ENCODE measurements at regions not wholly inside any gene's neighbourhood (a gene's known extent, or its start where the extent isn't known, plus 50 kb on each side); places are given as distances from the start of the nearest gene placed in this dataset.
"Not testable (repeated sequence)": the region's sequence is repeated elsewhere in the genome, so short reads cannot be mapped to it uniquely, and the experiment has no call there.

DNA sequence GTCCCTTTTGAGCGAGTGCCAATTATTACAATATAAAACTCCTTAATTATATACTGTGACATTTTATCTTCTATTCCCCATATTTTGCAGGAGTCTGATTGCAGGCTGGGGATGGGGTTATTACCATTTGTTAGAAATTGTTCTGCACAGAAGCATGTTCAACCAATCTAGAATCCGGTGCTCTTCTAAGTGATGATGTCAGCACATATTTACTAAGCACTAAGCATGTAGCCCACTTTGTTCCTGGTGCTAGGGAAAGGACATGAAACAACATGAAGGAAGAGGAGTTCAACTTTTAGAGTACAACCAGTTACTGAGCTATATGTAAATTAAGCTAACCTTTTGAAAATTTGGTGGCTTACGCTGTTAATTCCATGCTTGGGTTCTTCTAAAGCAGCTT is 52.8 kb upstream of the IL1RAPL2 start:
- no peak for DNase-seq (ENCODE audit: low read depth)

DNA sequence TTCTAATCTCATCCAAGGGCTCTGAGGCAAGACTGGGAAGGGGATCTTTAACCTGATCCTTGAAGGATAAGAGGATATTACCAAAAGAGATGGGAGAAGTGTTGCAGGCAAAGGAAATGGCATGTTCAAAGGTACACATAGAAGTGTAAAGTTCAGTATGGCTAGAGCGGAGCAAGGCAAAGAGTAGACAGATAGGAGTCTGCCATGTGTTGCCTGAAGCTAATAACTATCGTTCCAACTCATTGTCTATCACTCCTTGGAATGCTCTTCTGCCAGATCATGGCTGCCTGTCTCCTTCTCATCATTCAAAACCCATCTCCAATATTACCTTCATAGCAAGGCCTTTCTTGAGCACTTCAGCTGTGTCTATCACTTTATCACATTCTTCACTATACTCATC is 55.2 kb upstream of the IL1RAPL2 start:
- DNase-seq (ENCODE audit: low read depth) = no peak

DNA sequence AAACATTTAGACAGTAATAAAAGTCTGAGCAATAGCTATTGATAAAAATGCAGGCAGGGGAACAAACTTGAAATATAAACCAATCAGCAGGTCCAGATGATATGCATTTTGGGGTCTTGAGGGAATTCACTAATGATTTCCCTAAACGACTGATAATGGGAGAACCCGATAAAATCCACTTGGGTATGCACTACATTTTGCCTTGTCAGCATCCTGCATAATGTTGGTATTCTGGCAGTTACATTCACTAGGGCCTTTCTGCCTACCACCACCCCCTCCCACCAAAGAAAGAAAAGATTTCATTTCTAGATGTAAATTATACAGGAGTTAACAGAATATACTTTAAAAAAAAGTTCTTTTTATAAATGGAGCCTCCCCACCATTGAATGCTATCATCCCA is 63.5 kb upstream of the IL1RAPL2 start:
- no peak for DNase-seq (ENCODE audit: low read depth)

DNA sequence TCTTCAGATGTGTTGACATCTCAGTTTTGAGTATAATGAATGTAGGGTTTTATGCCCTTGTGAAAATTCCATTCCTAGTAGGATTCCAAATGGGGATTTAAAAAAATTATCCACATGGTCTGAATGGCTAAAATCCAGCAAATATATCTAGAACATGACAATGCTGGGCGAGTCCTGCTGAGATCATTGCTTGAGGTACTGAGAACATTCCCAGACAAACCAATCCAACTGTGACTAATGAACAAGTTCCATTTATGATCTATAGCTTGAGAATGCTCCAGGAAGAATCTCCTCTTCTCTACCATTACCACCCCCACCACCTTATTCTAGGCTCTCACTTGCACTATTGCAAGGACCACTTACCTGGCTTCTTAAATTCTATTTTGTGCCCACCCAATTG is 77.2 kb upstream of the IL1RAPL2 start:
- DNase-seq (ENCODE audit: low read depth) = no peak

DNA sequence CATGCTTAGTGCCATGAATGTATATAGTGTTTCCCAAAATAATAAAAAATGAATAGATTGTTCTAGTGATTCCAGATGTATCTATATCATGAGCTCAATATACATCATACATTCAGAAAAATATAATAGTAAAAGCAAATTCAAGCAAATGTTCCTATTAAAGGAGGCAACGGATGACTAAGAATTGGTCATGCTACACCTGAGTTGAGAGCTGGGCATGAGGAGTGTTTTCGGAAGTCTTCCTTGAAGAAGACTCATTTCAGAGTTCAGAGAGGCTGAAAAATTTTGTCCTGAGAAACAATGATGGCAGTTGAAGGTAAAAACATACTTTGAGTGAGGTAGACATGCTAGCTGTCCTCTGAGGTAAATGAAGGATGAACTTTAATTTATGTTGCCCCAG is 79.3 kb upstream of the IL1RAPL2 start:
- DNase-seq (ENCODE audit: low read depth) = no peak

DNA sequence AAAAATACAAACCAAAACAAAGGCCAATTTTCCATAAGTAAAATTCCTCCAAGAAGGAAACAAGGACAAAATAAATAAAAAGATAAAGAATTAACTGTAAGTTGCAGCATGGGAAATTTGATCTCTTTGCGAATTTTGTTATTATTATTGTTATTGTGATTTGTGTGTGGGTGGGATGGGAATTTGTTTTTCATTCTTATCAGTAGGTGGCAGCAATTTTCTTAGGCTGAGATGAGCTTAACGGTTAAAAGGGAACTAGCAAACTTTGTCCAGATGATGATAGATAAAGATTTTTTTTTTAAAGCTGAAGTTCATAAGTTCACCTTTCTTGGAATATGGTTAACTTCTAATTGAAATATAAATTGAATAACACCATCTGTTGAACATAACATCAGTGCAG is 83.2 kb upstream of the IL1RAPL2 start:
- no peak for DNase-seq (ENCODE audit: low read depth)

DNA sequence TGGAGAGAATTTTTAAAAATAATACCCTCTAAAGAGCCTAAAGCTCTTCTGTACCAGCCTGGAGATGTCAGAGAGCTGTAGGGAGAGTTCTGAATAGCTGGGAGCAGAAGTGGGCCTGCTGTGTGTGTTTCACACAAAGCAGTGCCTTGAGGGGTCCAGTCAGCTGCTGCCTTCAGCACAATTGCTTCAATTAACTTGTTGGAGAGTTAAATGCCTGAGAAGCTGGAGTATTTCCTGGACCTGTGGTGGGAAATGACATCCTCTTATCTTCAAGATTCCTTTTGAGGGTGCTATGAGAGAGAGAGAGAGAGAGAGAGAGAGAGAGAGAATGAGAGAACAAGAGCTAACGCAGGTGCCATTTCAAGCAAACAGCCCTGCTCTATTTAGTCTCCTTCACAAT is 96.2 kb upstream of the IL1RAPL2 start:
- no peak for DNase-seq (ENCODE audit: low read depth)

DNA sequence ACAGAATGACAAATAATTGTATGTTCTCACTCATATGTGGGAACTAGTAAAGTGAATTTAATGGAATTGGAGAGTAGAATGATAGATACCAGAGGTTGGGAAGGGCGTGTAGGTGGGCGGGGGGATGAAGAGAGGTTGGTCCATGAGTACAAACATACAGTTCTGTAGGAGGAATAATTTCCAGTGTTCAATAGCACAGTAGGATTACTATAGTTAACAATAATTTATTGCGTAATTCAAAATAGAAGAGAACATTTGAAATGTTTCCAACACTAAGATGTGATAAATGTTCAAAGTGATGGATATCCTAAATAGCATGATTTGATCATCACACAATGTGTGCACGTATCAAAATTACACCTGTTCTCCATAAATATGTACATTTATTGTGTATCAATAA is 106.2 kb upstream of the IL1RAPL2 start:
- no peak for DNase-seq (ENCODE audit: low read depth)

DNA sequence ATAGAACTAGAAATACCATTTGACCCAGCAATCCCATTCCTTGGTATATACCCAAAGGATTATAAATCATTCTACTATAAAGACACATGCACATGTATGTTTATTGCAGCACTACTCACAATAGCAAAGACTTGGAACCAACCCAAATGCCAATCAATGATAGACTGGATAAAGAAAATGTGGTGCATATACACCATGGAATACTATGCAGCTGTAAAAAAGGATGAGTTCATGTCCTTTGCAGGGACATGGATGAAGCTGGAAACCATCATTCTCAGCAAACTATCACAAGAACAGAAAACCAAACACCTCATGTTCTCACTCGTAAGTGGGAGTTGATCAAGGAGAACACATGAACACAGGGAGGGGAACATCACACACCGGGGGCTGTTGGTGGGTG is 108.9 kb upstream of the IL1RAPL2 start:
- not testable (repeated sequence) for DNase-seq (ENCODE audit: low read depth)

DNA sequence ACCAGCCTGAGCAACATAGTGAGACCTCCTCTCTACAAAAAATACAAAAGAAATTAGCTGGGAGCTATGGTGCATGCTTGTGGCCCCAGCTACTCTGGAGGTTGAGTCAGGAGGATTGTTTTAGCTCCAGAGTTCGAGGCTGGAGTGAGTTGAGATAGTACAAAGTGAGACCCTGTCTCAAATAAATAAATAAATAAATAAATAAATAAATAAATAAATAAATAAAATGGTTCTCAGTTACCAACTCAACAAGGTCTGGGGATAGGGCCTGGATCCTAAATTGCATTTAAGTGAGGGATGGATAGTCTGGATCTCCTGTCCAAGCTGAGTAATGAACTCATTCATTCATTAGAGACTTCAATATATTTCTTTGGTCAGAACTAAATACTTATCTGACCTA is 115.7 kb upstream of the IL1RAPL2 start:
- no peak for DNase-seq (ENCODE audit: low read depth)

DNA sequence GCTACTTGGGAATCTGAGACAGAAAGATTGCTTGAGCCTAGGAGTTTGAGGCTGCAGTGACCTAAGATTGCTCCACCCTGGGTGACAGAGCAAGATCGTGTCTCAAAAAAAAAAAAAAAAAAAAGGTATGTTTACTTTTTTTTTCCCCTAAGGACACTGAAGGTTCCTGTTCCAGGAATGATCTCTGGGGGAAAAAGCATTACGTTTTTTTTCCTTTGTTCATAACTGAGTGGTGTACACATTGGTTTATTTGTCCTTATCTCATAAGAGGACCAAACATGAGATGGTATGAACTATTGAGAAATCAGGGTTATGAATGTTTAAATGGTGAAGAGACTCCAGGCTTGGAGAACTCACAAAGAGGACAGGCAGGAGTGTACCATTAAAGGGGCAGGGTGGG is 120.4 kb upstream of the IL1RAPL2 start:
- no peak for DNase-seq (ENCODE audit: low read depth)

DNA sequence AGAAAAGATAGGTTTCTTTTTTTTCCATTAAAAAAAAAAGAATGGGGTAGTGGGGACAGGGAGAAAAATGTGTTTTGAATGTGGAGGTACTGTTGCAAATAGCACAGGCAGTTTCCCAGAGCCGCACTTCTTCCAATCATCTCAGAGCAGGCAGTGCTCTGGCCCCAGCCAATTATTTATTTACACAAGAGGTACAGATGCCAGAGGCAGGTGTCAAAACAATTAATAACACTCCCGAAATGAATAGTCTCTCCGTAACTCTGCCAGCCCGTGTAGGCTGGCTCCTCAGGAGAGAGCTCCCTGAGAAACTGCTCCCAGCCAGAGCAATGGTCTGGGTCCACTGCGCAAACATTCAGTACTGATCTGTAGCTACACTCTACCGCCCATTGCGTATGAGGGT is 130.8 kb upstream of the IL1RAPL2 start:
- DNase-seq (ENCODE audit: low read depth) = no peak

DNA sequence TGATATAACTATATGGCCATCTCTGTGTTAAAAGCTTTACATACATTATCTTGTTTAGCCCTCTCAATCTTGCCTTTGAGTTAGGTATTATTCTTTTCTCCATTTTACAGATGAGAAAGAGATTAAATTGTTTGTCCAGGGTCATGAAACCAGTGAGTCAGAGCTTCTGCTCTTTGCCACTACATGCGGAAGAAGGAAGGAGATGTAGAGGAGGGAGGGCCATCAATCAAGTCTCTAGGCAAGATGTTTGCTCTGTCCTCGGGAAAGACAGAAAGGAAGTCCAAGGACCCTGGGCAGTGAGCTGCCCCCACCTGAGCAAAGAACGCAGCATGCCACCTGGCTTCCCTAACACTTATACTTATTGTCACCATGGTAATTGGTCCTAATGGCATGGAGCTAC is 133.7 kb upstream of the IL1RAPL2 start:
- no peak for DNase-seq (ENCODE audit: low read depth)

DNA sequence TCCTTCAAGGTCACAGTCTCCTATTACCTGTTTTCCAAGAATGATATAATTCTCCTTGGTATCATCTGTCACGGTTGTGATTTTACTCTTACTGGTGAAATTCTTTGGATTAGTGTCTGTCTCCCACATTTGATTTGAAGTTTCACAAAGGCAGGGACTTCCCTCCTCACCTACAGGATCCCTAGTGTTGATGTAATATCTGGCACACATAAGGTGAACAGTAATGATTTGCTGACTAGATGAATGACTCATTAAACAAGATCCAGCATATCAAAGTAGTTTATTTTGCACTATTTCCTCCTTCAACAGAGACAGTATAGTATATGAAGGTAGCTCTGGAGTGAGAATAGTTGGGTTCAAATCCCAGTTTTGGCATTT is 135.3 kb upstream of the IL1RAPL2 start:
- DNase-seq (ENCODE audit: low read depth) = no peak

DNA sequence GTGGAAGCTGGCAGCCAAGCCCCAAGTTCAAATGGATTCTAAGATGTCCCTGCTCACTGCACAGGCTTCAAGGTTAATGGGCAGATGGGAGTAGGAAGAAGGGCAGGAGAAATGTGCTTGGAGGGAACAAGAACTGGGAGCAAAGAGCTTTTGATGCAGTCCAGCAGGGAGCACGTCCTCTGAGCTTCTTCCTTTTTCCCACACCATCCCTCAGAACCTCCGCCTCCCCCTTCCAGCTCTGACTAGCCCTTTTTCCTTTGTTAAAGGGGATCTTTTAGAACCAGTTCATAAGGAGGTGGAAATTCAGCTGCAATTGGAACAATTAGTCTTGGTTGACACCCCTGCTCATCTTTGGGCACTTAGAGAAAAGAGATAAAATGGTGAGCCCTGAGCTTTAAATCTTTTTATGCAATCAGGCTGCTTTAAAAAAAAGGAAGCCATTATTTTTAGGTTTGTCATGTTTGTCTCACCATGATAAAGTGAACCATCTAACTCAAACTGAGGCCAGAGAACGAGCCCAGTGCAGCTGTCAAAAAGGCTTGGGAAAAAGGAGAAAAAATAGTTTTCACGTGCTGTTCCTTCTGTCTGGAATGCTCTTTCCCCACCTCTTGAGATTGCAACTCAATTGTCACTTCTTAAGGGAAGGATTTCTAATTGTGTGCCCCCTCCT is 135.8 kb upstream of the IL1RAPL2 start:
- DNase-seq (ENCODE audit: low read depth) = no peak

DNA sequence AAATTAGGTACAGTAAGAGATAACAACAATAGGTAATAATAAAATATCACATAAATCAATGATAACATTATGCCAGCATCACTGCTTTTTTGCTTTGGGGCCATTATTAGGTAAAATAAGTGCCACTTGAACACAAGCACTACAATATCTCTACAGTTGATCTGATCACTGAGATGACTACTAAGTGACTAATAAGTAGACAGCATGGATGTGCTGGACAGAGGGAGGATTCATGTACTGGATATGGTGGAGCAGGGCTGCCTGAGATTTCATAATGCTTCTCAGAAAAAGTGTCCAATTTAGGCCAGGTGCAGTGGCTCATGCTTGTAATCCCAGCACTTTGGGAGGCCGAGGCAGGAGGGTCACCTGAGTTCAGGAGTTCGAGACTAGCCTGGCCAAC is 137.8 kb upstream of the IL1RAPL2 start:
- DNase-seq (ENCODE audit: low read depth) = no peak

DNA sequence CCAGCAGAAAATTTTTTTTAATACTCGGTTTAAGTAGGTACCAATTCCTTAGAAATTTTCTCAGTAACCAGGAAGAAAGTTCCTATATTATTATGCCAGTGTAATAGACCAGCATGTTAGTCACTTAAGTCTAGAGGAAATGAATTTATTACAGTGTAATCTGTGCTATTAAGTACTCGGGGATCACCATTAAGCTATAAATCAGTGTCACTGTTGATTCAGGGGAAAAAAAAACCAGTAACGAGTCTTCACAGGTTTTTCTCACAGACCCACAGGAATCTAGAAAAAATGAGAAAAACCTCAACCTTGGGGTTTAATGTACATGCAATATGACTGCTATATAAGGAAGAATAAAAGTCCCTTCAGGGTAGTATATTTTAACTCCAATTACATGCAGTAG is 138.3 kb upstream of the IL1RAPL2 start:
- no peak for DNase-seq (ENCODE audit: low read depth)

DNA sequence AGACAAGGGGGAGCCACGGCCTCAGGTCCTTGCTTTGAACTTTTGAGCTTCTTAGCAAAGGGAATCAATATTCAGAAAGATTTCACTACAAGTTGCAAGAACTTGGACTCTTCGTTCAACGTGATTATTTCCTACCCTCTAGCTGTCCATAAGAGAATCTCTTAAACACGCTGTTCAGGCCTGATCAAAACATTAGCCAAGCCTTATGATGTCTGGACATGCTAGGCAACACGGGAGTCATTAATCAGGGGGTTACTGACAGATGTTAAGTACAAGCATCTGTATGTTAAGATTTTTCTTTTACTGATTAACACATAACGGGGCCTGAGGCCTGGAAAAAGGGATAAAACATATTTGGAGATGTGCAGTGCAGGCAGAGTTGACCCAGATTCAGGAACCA is 138.9 kb upstream of the IL1RAPL2 start:
- DNase-seq (ENCODE audit: low read depth) = no peak

DNA sequence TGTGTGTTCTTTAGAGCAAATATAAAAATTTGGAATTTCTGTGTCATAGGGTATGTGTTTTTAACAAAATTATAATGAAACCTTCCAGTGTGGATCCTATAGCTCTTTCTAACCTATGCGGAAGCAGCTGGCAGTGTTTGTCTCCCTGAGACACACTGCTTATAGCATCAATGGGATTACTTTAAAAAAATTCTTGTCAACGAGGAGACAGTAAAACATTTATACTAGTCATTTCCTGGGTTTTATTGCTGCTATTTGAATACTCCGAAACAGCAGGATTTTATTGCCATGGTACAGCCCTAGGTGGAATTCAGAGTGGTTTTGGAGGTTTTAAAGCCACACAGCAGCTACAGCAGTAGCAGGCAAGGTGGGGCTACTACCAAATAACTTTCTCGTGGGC is 145.1 kb upstream of the IL1RAPL2 start:
- no peak for DNase-seq (ENCODE audit: low read depth)

DNA sequence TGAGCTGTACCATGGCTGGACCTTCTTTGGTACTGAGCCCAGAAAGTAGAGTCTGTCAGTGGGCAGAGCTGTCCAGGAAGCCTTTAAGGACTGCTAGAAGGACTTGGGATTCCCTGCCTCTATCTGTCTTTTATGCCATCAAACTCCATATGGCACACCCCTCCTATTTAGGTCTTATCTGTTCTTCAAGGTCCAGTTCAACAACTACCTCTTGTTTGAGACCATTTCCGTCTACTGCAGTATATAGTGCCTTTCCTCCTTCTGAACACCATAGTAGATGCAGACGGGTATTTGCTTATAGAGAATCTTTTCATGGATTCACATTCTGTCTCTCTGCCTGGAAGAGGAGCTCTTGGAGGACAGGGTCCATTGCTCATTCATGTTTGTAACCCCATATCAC is 146.1 kb upstream of the IL1RAPL2 start:
- DNase-seq (ENCODE audit: low read depth) = no peak

DNA sequence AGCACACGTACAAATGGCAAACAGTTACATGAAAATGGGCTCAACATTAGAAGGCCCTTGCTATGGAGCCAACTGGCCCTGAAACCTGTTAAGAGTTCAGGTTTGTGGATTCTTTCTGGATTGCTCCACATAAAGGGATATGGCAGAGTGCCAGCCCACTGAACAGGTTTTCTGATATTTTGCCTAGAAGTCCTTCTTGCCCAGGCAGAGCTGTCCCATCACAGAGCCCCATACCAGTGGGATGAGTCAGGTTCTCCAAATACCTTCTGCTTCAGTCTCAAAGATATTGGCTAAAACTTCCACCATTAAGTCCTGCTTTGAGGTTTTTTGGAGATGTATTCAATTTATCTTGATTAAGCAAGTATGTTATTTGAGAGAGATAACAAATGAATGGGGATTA is 146.8 kb upstream of the IL1RAPL2 start:
- no peak for DNase-seq (ENCODE audit: low read depth)

DNA sequence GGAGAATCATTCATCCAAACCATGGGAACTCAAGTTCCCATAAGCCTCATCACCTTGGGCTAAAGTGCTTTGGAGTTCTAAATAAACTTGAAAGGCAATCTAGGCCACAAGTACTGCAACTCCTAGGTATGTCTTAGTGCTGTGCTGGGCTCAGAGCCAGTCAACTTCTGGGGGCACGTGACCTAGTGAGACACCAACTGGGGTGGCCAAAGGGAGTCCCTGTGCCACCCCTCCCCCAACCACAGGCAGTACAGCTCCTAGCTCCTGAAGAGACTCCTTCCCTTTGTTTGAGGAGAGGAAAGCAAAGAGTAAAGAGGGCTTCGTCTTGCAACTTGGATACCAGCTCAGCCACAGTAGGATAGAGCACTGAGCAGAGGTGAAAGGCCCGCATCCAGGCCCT is 154.2 kb upstream of the IL1RAPL2 start:
- no peak for DNase-seq (ENCODE audit: low read depth)

DNA sequence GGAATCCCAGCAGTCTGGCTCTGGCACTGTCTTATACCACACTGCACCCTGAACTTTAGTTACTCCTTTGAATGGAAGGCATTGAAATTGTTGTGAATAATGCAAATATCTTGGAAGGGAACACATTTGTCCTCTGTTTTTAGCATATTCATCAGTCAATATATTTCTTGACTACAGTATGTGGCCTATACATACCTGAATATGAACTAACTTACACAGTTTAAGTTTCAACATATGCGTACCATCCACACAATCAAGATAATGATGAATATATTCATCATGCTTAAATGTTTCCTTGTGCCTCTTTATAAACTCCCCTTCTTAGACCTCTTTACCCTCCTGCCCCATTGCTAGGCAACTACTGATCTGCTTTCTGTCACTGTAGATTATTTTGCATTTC is 145.7 kb upstream of the ESX1 start:
- no peak for DNase-seq (ENCODE audit: low read depth)

DNA sequence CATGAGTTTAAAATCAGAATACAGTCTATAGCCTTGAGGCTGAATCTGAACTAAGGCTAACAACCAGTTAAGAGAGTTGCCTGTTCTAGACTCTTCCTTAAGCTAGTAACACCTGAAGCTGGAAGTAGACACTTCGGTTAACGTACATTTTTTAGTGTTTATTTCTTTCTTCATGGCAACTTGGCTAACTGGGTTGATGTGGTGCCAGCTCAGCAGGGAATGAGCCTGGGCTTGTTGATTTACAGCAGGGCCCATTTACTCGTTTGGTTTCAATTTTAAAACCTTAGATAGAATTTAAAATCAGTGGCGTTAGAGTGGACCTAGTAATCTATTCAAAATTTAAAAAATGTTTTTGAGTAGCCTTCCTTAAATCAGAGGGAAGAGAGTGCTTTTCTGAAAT is 137.6 kb upstream of the ESX1 start:
- DNase-seq (ENCODE audit: low read depth) = no peak

DNA sequence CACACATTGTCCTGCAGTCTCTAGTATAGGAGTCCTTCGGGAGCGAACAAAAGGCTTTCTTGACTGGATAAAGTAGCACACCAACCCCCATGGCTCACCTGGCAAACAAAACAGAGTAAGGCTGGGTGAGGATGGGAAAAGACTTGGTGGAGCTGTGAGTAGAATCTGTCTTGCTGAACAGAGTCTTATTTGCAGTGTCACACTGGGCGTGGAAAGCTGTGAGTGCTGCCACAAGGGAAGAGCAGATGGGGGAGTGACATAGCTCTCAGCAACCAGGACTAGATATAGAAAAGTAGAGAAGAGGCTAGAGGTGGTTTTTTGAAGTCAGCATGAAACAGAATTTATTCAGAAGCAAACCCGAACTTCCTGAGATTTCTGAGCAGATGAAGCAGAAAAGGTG is 137.2 kb upstream of the ESX1 start:
- no peak for DNase-seq (ENCODE audit: low read depth)
